ENCODE measurements at regions not wholly inside any gene's neighbourhood (a gene's known extent, or its start where the extent isn't known, plus 50 kb on each side); places are given as distances from the start of the nearest gene placed in this dataset.

DNA sequence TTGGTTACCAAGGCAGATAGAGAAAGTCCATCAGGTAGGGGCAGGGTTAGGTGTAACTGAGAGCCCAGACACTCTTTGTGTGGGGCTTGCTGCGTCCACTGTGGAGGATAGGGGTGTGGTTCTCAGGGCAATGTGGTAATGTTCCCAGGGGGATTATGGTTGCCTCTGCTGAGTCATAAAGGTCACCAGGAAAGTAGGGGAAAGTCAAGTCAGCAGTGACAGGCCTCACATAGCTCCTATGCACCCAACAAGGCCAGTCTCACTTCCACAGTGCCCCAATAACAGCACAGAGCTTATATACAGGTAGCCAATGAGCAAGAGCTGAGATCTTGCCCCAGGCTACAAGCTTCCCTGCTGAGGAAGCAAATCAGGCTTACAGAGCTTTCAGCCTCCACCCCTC, 1438.0 kb upstream of the ZEB2 start:
- Histone ChIP-seq H3K36me3 (ENCODE audit: control insufficient read depth in 3 of 3, insufficient read depth in 3 of 3, low read length in 3 of 3) (no peaks in the 10 kb centered on the region), H3K4me1 (ENCODE audit: control insufficient read depth in 3 of 3, insufficient read depth in 3 of 3, low read length in 3 of 3) (no peaks in the 10 kb centered on the region), H3K27me3 (ENCODE audit: control insufficient read depth in 3 of 3, insufficient read depth in 3 of 3, low read length in 3 of 3) (no peaks in the 10 kb centered on the region), H3K9ac (ENCODE audit: low read depth in 1 of 3, low read length in 3 of 3) (no peak overlapping the region), H3K9me3 (ENCODE audit: control insufficient read depth in 3 of 3, low read length in 3 of 3) (peaks cover 0 to 6% (median under 1%) of the 10 kb centered on the region in 3 donors), H3K27ac (ENCODE audit: low read depth, low read length) (no peak overlapping the region), H3K4me3 (ENCODE audit: low read length in 3 of 3) (no peak overlapping the region)

DNA sequence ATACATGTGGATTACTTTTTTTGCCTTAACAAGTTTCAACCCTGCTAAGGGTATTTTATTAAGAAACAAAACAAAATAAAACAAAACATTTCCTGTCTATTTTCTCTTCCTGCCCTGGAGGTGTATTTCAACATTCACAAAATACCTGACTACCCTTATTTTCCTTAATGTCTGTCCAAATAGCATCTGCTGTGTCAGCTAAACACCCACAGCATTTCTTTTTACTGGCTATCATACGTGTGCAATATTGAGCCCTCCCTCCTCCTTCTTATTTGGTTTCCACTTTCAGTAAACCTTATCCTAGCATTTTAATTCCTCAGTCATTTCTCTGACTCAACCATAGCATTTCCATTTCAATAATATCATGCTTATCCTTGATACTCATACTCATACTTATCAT, 1420.0 kb upstream of the ZEB2 start:
- H3K27me3 ChIP-seq (ENCODE audit: control insufficient read depth in 3 of 3, insufficient read depth in 3 of 3, low read length in 3 of 3): no peaks in the 10 kb centered on the region
- H3K9ac ChIP-seq (ENCODE audit: low read depth in 1 of 3, low read length in 3 of 3): no peak overlapping the region
- H3K4me1 ChIP-seq (ENCODE audit: control insufficient read depth in 3 of 3, insufficient read depth in 3 of 3, low read length in 3 of 3): no peaks in the 10 kb centered on the region
- no peak overlapping the region for H3K4me3 ChIP-seq (ENCODE audit: low read length in 3 of 3)
- H3K9me3 ChIP-seq (ENCODE audit: control insufficient read depth in 3 of 3, low read length in 3 of 3): no peaks in the 10 kb centered on the region
- H3K27ac ChIP-seq (ENCODE audit: low read depth, low read length): no peak overlapping the region
- H3K36me3 ChIP-seq (ENCODE audit: control insufficient read depth in 3 of 3, insufficient read depth in 3 of 3, low read length in 3 of 3): no peaks in the 10 kb centered on the region

DNA sequence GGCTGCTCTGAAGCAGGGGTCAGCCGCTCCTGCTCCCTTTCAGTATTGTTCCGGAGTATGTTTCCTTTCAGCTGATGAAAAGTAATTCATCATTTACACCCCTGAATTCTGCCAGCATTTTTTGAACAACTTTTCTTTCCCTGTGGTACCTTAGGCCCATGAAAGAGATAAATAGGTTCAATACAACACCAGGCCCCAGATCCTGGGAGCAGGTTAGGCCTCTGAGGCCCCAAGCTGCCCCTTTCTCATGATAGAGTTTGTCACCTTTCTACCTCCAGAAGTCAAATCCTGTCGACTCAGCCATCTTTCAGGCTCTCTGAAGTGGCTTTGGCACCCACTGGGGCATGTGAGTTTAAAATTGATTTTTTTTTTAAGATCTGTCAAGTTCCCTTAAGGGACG, 1415.1 kb upstream of the ZEB2 start:
- Histone ChIP-seq H3K36me3 (ENCODE audit: control insufficient read depth in 3 of 3, insufficient read depth in 3 of 3, low read length in 3 of 3) (no peaks in the 10 kb centered on the region), H3K27me3 (ENCODE audit: control insufficient read depth in 3 of 3, insufficient read depth in 3 of 3, low read length in 3 of 3) (no peaks in the 10 kb centered on the region), H3K4me3 (ENCODE audit: low read length in 3 of 3) (no peak overlapping the region), H3K9me3 (ENCODE audit: control insufficient read depth in 3 of 3, low read length in 3 of 3) (no peaks in the 10 kb centered on the region), H3K9ac (ENCODE audit: low read depth in 1 of 3, low read length in 3 of 3) (no peak overlapping the region), H3K27ac (ENCODE audit: low read depth, low read length) (no peak overlapping the region), H3K4me1 (ENCODE audit: control insufficient read depth in 3 of 3, insufficient read depth in 3 of 3, low read length in 3 of 3) (no peaks in the 10 kb centered on the region)

DNA sequence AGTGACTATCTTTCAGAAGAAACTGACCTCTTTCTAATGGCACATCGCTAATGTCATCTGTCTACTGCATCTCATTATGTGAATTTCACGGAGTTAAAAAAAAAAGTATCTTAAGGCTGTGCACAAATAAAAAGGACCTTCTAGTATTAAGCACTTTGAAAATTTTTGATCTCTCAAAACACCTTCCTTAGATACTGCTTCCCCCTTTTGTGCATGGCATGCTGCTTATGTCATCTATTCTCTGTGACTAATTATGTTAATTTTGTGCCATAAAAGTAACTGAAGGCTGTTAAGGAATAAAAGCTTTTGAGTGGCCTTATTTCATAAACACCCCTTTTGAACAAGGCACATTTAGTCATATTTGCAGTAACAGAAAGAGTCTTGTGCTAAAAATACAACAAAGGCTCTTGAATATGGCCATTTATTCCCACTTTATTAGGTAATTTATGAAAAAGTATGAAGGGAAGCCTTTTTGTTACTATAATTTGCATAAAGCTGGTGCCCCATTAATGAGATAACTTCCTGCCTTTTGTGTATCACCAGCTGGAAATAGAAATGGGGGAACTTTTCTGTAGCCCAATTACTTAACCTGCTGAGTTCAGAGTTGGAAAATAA, 1412.0 kb upstream of the ZEB2 start:
- Histone ChIP-seq H3K4me3 (ENCODE audit: low read length in 3 of 3) (no peak overlapping the region), H3K9ac (ENCODE audit: low read depth in 1 of 3, low read length in 3 of 3) (no peak overlapping the region)

DNA sequence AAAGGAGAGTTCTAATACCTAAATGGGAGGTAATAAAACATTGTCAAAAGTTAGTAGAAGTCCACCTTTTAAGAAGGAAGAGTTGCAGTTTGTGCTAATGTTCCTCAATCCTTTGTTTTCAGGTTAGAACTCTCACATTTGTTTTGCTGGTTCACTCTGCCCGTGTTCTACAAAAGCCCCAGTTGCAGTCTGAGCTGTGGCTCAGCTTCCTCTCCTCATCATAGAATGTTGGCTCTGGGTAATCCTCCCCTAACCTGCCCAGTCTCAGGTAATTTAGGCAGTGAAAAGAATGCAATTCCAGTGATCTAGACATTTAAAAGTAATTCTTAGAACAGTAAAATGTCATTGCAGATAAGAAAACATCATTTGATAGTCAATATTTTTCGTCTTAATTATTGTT, 1410.4 kb upstream of the ZEB2 start:
- Histone ChIP-seq H3K27ac (ENCODE audit: low read depth, low read length) (no peak overlapping the region), H3K36me3 (ENCODE audit: control insufficient read depth in 3 of 3, insufficient read depth in 3 of 3, low read length in 3 of 3) (no peaks in the 10 kb centered on the region), H3K4me1 (ENCODE audit: control insufficient read depth in 3 of 3, insufficient read depth in 3 of 3, low read length in 3 of 3) (no peaks in the 10 kb centered on the region), H3K4me3 (ENCODE audit: low read length in 3 of 3) (no peak overlapping the region), H3K9ac (ENCODE audit: low read depth in 1 of 3, low read length in 3 of 3) (no peak overlapping the region), H3K27me3 (ENCODE audit: control insufficient read depth in 3 of 3, insufficient read depth in 3 of 3, low read length in 3 of 3) (no peaks in the 10 kb centered on the region), H3K9me3 (ENCODE audit: control insufficient read depth in 3 of 3, low read length in 3 of 3) (no peaks in the 10 kb centered on the region)

More for the DNA sequence above, 1412.0 kb upstream of the ZEB2 start:
- Histone ChIP-seq H3K27ac (ENCODE audit: low read depth, low read length) (no peak overlapping the region), H3K27me3 (ENCODE audit: control insufficient read depth in 3 of 3, insufficient read depth in 3 of 3, low read length in 3 of 3) (no peaks in the 10 kb centered on the region), H3K4me1 (ENCODE audit: control insufficient read depth in 3 of 3, insufficient read depth in 3 of 3, low read length in 3 of 3) (no peaks in the 10 kb centered on the region), H3K9me3 (ENCODE audit: control insufficient read depth in 3 of 3, low read length in 3 of 3) (no peaks in the 10 kb centered on the region), H3K36me3 (ENCODE audit: control insufficient read depth in 3 of 3, insufficient read depth in 3 of 3, low read length in 3 of 3) (no peaks in the 10 kb centered on the region)

DNA sequence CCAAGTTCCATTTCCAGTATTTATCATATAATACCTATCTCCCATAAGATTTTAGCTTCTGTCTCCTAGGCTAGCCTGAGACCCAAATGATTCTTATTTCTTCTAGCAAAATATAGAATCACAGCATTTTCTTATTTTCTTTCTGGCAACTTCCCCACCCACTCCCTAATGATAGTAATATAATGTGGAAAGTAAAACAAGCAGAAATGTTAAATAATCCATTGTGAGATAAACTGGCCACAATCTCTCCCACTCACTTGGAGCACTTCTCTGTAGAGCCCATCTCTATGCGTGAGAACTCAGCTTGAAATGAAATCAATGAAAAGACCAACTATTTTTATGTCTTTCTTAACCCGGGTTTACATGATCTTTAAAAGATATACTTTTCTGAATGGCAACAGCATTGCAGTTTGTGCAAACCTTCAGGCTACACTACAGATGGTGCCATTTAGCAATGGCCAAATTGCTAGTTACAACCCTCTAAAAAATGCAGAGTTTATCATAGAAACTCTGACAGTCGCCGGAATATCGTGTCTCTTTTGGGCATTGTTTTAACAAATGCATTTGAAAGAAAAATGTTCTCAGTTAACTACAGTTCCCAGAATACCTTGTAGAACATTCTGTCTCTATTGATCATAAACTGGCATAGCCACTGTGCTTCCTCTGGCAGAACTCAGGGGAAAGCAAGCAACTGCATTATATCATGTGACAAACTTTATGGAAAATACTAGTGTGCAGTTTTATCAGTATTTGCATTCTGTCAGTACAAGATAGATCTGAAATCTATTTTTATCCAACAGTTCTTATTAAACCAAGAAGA, 1407.4 kb upstream of the ZEB2 start:
- Histone ChIP-seq H3K4me3 (ENCODE audit: low read length in 3 of 3) (no peak overlapping the region), H3K4me1 (ENCODE audit: control insufficient read depth in 3 of 3, insufficient read depth in 3 of 3, low read length in 3 of 3) (no peaks in the 10 kb centered on the region), H3K27me3 (ENCODE audit: control insufficient read depth in 3 of 3, insufficient read depth in 3 of 3, low read length in 3 of 3) (no peaks in the 10 kb centered on the region), H3K9ac (ENCODE audit: low read depth in 1 of 3, low read length in 3 of 3) (no peak overlapping the region), H3K36me3 (ENCODE audit: control insufficient read depth in 3 of 3, insufficient read depth in 3 of 3, low read length in 3 of 3) (no peaks in the 10 kb centered on the region), H3K9me3 (ENCODE audit: control insufficient read depth in 3 of 3, low read length in 3 of 3) (no peaks in the 10 kb centered on the region), H3K27ac (ENCODE audit: low read depth, low read length) (no peak overlapping the region)

DNA sequence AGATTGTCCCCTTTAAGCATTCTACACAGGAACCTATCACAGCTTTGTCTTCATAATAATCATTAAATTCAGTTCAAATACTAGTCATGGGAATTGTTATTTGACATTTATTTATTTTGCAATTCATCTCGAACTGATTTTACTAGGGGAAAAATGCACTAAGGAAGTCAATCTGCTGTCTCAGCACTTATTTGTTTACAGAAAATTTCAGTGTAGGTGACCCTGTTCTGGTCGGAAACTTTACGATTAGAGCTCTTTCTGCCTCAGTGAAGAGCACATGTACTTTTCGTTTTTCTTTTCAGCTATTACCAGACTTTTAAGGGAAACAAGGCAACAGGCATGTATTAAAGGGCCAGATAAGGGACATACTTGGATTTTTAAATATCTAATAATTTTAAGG, 1405.7 kb upstream of the ZEB2 start:
- no peak overlapping the region for H3K27ac ChIP-seq (ENCODE audit: low read depth, low read length)
- no peaks in the 10 kb centered on the region for H3K36me3 ChIP-seq (ENCODE audit: control insufficient read depth in 3 of 3, insufficient read depth in 3 of 3, low read length in 3 of 3)
- no peak overlapping the region for H3K4me3 ChIP-seq (ENCODE audit: low read length in 3 of 3)

DNA sequence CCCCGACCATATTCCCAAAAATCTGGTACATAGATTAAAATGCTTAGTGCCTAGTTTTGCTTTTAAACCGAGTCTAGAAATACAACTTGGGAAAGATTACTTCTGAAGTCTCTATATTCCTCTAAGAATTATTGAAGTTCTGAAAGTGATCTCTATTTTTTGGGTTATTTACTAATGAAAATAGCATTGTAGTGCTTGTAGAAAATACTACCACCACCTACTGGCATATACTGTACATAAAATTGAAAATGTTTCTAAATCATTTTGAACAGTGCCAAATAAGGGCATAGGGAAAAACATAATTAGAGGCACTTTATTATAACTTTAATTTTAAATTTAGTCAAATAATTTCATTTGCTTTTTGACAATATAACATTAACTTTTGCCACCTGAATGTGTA, 1399.6 kb upstream of the ZEB2 start:
- Histone ChIP-seq H3K9me3 (ENCODE audit: control insufficient read depth in 3 of 3, low read length in 3 of 3) (no peaks in the 10 kb centered on the region), H3K4me3 (ENCODE audit: low read length in 3 of 3) (no peak overlapping the region)

More for the DNA sequence above, 1405.7 kb upstream of the ZEB2 start:
- Histone ChIP-seq H3K4me1 (ENCODE audit: control insufficient read depth in 3 of 3, insufficient read depth in 3 of 3, low read length in 3 of 3) (no peaks in the 10 kb centered on the region), H3K9ac (ENCODE audit: low read depth in 1 of 3, low read length in 3 of 3) (no peak overlapping the region), H3K9me3 (ENCODE audit: control insufficient read depth in 3 of 3, low read length in 3 of 3) (no peaks in the 10 kb centered on the region), H3K27me3 (ENCODE audit: control insufficient read depth in 3 of 3, insufficient read depth in 3 of 3, low read length in 3 of 3) (no peaks in the 10 kb centered on the region)

DNA sequence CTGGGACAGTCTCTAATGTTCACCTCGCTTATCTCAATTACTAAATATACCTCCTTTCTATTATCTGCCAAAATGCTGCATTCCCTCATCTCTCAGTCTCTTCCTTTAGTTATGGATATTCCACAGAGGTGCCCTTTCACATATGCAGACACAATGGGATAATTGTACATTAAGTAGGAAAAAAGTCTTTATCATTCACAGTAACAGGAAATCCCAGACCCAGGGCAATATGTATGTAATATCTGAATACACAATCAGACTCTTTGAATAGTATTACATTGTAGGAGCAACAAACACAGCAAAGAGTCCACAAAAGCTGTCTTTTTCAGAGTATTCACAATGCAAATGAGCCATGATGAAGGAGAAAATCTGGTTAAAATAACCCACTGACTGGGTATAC, 1399.0 kb upstream of the ZEB2 start:
- Histone ChIP-seq H3K27ac (ENCODE audit: low read depth, low read length) (no peak overlapping the region), H3K9me3 (ENCODE audit: control insufficient read depth in 3 of 3, low read length in 3 of 3) (no peaks in the 10 kb centered on the region), H3K27me3 (ENCODE audit: control insufficient read depth in 3 of 3, insufficient read depth in 3 of 3, low read length in 3 of 3) (no peaks in the 10 kb centered on the region), H3K4me1 (ENCODE audit: control insufficient read depth in 3 of 3, insufficient read depth in 3 of 3, low read length in 3 of 3) (peaks cover 0 to 2% (median 0%) of the 10 kb centered on the region in 3 donors), H3K36me3 (ENCODE audit: control insufficient read depth in 3 of 3, insufficient read depth in 3 of 3, low read length in 3 of 3) (no peaks in the 10 kb centered on the region), H3K4me3 (ENCODE audit: low read length in 3 of 3) (no peak overlapping the region), H3K9ac (ENCODE audit: low read depth in 1 of 3, low read length in 3 of 3) (no peak overlapping the region)

More for the DNA sequence above, 1399.6 kb upstream of the ZEB2 start:
- no peaks in the 10 kb centered on the region for H3K36me3 ChIP-seq (ENCODE audit: control insufficient read depth in 3 of 3, insufficient read depth in 3 of 3, low read length in 3 of 3)
- no peaks in the 10 kb centered on the region for H3K27me3 ChIP-seq (ENCODE audit: control insufficient read depth in 3 of 3, insufficient read depth in 3 of 3, low read length in 3 of 3)
- H3K27ac ChIP-seq (ENCODE audit: low read depth, low read length): no peak overlapping the region
- no peak overlapping the region for H3K9ac ChIP-seq (ENCODE audit: low read depth in 1 of 3, low read length in 3 of 3)
- peaks cover 0 to 2% (median 0%) of the 10 kb centered on the region in 3 donors for H3K4me1 ChIP-seq (ENCODE audit: control insufficient read depth in 3 of 3, insufficient read depth in 3 of 3, low read length in 3 of 3)

DNA sequence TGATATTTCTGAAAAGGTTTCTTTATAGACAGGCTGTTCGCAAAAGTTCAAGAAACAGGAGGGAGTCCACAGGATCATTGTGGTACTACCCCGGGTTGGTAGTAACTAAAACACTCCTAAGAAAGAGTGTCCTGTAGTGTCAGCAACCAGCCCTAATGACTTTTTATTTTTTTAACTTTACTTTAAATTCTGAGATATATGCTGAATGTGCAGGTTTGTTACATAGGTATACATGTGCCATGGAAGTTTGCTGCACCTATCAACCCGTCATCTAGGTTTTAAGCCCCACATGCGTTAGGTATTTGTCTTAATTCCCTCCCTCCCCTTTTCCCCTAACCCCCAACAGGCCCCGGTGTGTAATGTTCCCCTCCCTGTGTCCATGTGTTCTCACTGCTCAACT, 1396.9 kb upstream of the ZEB2 start:
- H3K9me3 ChIP-seq (ENCODE audit: control insufficient read depth in 3 of 3, low read length in 3 of 3): no peaks in the 10 kb centered on the region
- H3K4me3 ChIP-seq (ENCODE audit: low read length in 3 of 3): no peak overlapping the region
- H3K36me3 ChIP-seq (ENCODE audit: control insufficient read depth in 3 of 3, insufficient read depth in 3 of 3, low read length in 3 of 3): no peaks in the 10 kb centered on the region
- H3K4me1 ChIP-seq (ENCODE audit: control insufficient read depth in 3 of 3, insufficient read depth in 3 of 3, low read length in 3 of 3): peaks cover 0 to 2% (median 0%) of the 10 kb centered on the region in 3 donors
- H3K9ac ChIP-seq (ENCODE audit: low read depth in 1 of 3, low read length in 3 of 3): no peak overlapping the region
- no peaks in the 10 kb centered on the region for H3K27me3 ChIP-seq (ENCODE audit: control insufficient read depth in 3 of 3, insufficient read depth in 3 of 3, low read length in 3 of 3)
- no peak overlapping the region for H3K27ac ChIP-seq (ENCODE audit: low read depth, low read length)

All from skeletal muscle tissue (tissue), 3 donors.